ENCODE measurements at regions not wholly inside any gene's neighbourhood (a gene's known extent, or its start where the extent isn't known, plus 50 kb on each side); places are given as distances from the start of the nearest gene placed in this dataset.

DNA sequence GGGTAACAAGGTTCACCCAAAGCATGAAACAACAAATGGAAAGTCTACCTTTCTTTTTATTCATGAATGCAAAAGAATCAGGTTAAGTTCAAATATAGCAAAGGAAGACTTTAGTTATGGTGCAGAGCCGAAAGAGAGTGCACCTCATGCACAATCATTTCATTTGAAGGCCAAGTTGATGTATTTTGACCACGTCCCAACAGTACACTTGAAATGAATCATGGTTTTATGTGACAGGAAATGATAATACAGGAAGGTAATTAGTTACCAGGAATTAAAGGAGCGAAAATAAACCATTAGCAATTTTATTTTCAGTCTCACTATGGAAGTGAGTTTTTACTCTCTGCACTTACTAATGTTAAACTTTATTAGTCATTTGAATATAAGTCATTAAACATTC lies 281.2 kb upstream of the DIAPH2 start:
- Mint-ChIP-seq H3K36me3 (ENCODE audit: low read depth) (no peaks in the 10 kb centered on the region), H3K4me1 (no peaks in the 10 kb centered on the region)

DNA sequence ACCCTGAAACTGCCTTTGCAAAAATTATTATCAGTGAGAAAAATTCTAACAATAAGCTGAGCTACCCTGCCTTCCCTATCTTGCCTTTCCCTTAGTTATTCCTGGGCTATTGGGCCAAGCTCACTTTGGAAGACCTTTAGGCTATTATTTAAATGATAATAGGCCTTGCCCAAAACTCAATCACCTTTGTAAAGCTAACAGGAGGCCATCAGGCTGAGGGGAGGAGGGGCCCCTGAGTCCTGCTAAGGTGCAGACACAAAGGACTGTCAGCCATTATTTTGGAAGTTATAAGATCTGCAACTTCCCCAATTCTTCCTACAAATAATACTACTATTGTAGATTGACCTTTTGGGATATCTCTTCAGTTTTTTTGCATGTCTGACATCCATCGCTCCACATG lies 278.8 kb upstream of the DIAPH2 start:
- CTCF ChIA-PET = no interaction called here
- Mint-ChIP-seq H3K9me3 (no peaks in the 10 kb centered on the region), H3K27ac (no peak overlapping the region), H3K36me3 (ENCODE audit: low read depth) (no peaks in the 10 kb centered on the region), H3K4me3 (no peak overlapping the region), H3K27me3 (no peaks in the 10 kb centered on the region), H3K4me1 (no peaks in the 10 kb centered on the region)
- POLR2A ChIA-PET = no interaction called here
- no peak for DNase-seq

More for the DNA sequence above, 281.2 kb upstream of the DIAPH2 start:
- H3K27ac Mint-ChIP-seq = no peak overlapping the region
- ChIA-PET CTCF (no interaction called here), POLR2A (interaction anchor here (0.9 kb wide), 1 partner anchor 14 kb away, joined by 3 read pairs; no protein-coding TSS in a partner anchor)
- H3K4me3 Mint-ChIP-seq = no peak overlapping the region
- H3K9me3 Mint-ChIP-seq = no peaks in the 10 kb centered on the region
- H3K27me3 Mint-ChIP-seq = no peaks in the 10 kb centered on the region
- DNase-seq = no peak

DNA sequence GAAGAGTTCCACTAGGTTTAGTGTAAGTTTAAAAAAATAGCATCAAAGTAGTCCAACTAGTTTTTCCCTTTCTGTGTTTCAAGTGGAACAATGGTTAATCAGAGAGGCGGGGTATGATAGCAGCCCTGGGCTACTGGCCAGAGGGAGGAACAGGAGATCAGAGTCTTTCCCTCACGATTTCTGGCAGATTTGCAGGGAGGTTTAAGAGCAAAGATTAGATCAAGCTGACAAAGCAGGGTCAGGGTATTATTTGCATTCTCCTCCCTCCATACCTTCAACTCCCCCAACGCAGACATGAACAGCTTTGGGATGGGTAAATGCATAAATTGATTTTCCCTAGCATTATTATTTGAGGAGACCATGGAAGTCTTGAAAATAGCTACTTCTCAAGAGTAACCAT lies 277.6 kb upstream of the DIAPH2 start:
- Mint-ChIP-seq H3K27ac (no peak overlapping the region), H3K4me1 (no peaks in the 10 kb centered on the region), H3K4me3 (no peak overlapping the region), H3K9me3 (no peaks in the 10 kb centered on the region), H3K36me3 (ENCODE audit: low read depth) (no peaks in the 10 kb centered on the region), H3K27me3 (no peaks in the 10 kb centered on the region)
- DNase-seq = no peak
- ChIA-PET POLR2A (no interaction called here), CTCF (no interaction called here)

DNA sequence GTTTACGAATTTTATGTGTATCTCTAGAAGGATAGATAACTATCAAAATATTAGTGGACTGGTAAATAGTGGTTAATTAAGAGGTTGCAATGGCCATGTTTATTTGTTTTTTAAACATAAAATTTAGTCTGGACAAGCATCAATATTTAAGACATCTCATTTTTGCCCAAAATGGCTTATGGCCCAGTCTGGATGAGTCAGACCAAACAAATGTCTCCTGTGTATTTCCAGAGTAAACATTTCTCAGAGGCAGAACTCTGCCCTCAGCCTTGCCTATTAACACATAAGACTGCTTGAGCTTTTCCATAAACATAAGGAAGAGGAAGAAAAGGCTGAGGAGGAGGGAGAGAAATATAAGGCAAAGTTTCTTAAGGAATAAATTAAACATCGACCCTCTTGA lies 277.1 kb upstream of the DIAPH2 start:
- Mint-ChIP-seq H3K27ac (no peak overlapping the region), H3K4me1 (no peaks in the 10 kb centered on the region), H3K36me3 (ENCODE audit: low read depth) (no peaks in the 10 kb centered on the region), H3K4me3 (no peak overlapping the region), H3K9me3 (no peaks in the 10 kb centered on the region), H3K27me3 (no peaks in the 10 kb centered on the region)
- POLR2A ChIA-PET = no interaction called here
- no peak for DNase-seq
- CTCF ChIA-PET = no interaction called here

DNA sequence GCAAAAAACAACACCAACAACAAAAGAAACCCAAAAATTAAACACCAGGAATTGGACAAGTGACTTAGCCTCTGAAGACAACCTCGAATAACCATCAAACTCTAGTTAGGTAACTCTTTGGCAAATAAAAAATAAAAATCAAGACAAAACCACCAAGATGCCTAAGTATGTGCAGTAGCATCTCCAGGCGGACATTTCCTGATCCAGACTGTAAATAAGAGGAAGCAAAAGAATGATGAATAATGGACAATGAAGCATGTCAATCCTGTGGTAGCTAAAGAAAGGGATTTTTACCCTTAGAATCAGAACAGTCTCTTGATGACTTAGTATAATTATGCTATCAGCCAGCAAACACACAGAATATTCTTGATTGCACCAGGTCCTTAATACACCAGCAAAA lies 276.7 kb upstream of the DIAPH2 start:
- DNase-seq = no peak
- no peaks in the 10 kb centered on the region for H3K4me1 Mint-ChIP-seq
- ChIA-PET POLR2A (no interaction called here), CTCF (no interaction called here)
- no peaks in the 10 kb centered on the region for H3K9me3 Mint-ChIP-seq
- H3K36me3 Mint-ChIP-seq (ENCODE audit: low read depth) = no peaks in the 10 kb centered on the region
- no peak overlapping the region for H3K4me3 Mint-ChIP-seq
- no peaks in the 10 kb centered on the region for H3K27me3 Mint-ChIP-seq
- no peak overlapping the region for H3K27ac Mint-ChIP-seq

- ChIA-PET POLR2A (no interaction called here), CTCF (no interaction called here)
- H3K4me3 Mint-ChIP-seq = no peak overlapping the region
- no peak overlapping the region for H3K27ac Mint-ChIP-seq
- H3K27me3 Mint-ChIP-seq = no peaks in the 10 kb centered on the region
- H3K36me3 Mint-ChIP-seq (ENCODE audit: low read depth) = no peaks in the 10 kb centered on the region
- no peaks in the 10 kb centered on the region for H3K9me3 Mint-ChIP-seq
- no peaks in the 10 kb centered on the region for H3K4me1 Mint-ChIP-seq
- no peak for DNase-seq
Observed at GRCh38 chrX:96410927-96411326, 273.7 kb upstream of the DIAPH2 start.

- no peaks in the 10 kb centered on the region for H3K4me1 Mint-ChIP-seq
- no peaks in the 10 kb centered on the region for H3K27me3 Mint-ChIP-seq
- no peaks in the 10 kb centered on the region for H3K36me3 Mint-ChIP-seq (ENCODE audit: low read depth)
- H3K9me3 Mint-ChIP-seq = no peaks in the 10 kb centered on the region
- no peak overlapping the region for H3K4me3 Mint-ChIP-seq
- DNase-seq = no peak
- no peak overlapping the region for H3K27ac Mint-ChIP-seq
- POLR2A ChIA-PET = no interaction called here
- CTCF ChIA-PET = no interaction called here
Observed at GRCh38 chrX:96417695-96418094, 266.9 kb upstream of the DIAPH2 start.

DNA sequence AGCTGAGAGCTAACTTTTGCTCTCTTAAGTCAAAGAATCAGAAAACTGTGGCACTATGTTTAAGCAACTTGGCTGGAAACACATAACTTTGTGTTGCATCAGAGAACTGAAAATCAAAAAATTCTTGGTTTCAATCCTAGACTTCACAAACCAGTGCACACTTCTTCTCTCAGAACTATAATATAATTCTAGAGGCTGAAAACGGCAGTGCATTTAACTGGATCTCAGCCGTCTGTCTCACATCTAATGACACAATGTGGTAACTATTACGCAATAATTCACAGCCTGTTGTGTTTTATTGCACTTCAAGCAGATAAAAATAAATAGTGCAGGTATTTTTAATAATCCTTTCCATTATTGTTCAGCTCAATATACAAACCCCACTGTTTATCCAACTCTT lies 260.6 kb upstream of the DIAPH2 start:
- Mint-ChIP-seq H3K4me3 (no peak overlapping the region), H3K4me1 (no peaks in the 10 kb centered on the region), H3K36me3 (ENCODE audit: low read depth) (no peaks in the 10 kb centered on the region), H3K27me3 (no peaks in the 10 kb centered on the region), H3K27ac (no peak overlapping the region), H3K9me3 (no peaks in the 10 kb centered on the region)
- POLR2A ChIA-PET = no interaction called here
- DNase-seq = no peak
- CTCF ChIA-PET = no interaction called here

DNA sequence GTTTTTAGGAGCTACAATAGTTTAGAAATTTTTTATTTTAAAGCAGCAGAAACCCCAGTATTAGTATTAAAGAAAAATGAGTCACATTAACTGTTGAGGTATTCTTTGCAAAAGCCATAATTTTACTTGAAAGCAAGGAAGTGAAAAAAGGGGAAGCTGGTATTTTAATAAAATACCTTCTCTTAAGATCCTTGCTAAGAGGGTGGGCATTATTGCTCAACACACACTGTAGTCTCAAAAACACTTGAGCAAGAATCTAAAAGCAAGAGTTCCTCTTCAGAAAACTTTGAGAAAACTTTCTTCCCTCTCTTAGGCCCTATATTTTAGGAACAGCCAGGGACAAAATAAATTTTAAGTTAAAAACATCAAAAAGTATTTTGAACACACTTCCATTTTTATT lies 259.4 kb upstream of the DIAPH2 start:
- no peaks in the 10 kb centered on the region for H3K27me3 Mint-ChIP-seq
- DNase-seq = no peak
- ChIA-PET CTCF (no interaction called here), POLR2A (no interaction called here)
- no peaks in the 10 kb centered on the region for H3K9me3 Mint-ChIP-seq
- no peak overlapping the region for H3K4me3 Mint-ChIP-seq
- no peaks in the 10 kb centered on the region for H3K4me1 Mint-ChIP-seq
- no peak overlapping the region for H3K27ac Mint-ChIP-seq
- H3K36me3 Mint-ChIP-seq (ENCODE audit: low read depth) = no peaks in the 10 kb centered on the region

DNA sequence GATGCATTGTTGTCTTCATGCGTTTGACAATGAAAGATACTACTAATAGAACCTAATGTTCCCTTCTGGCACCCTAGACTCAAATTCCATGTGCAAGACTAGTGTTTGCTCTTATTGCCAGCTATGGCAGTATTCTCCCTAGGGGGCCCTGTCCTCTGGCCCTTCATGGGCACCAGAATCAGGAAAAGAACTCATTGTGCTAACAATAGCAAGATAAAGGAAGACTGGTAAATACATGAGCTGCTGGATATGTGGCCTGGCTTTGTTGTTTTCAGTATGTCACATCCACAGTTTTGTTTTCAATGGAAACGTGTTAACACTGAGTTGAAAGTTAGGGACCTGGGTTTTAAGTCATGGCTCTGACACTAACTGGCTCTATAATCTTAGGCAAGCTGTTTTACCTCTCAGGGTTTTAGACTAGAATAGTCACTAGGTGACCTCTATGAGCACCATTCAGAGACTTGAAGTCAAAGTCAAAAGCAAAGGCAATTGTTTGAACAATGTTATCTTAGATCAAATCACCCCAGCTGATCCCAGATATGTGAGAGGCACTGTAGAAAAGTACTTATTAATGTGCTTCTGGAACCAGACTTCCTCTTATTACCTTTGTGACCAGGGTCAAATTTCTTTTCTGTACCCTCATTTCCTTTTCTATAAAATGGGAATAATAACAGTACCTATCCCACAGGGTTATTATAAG lies 253.7 kb upstream of the DIAPH2 start:
- Mint-ChIP-seq H3K9me3 (no peaks in the 10 kb centered on the region), H3K4me1 (no peaks in the 10 kb centered on the region), H3K27ac (no peak overlapping the region), H3K27me3 (no peaks in the 10 kb centered on the region), H3K36me3 (ENCODE audit: low read depth) (no peaks in the 10 kb centered on the region), H3K4me3 (no peak overlapping the region)
- ChIA-PET POLR2A (no interaction called here), CTCF (no interaction called here)
- DNase-seq = no peak

DNA sequence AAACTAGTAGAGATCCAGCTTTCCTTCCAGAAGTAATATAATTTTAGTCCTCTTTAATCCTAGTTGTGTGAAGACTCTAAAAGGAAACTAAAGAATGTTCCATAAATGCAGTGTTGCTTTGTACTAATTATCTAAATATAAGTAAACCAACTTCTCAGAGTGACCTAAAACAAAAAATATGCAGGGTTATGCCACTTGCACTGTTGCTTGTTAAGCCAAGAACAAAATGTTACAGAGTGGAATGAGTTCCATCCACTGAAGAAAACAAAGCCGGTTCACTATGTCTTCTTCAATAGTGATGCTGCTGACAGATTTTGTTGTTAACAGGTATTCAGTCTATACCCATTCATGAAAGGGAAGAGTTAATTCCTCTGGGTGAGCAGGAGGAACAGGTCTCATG lies 252.0 kb upstream of the DIAPH2 start:
- no peaks in the 10 kb centered on the region for H3K27me3 Mint-ChIP-seq
- CTCF ChIA-PET = no interaction called here
- no peaks in the 10 kb centered on the region for H3K36me3 Mint-ChIP-seq (ENCODE audit: low read depth)
- POLR2A ChIA-PET = no interaction called here
- no peak overlapping the region for H3K27ac Mint-ChIP-seq
- H3K4me1 Mint-ChIP-seq = no peaks in the 10 kb centered on the region
- no peaks in the 10 kb centered on the region for H3K9me3 Mint-ChIP-seq
- H3K4me3 Mint-ChIP-seq = no peak overlapping the region
- DNase-seq = no peak

- ChIA-PET POLR2A (no interaction called here), CTCF (no interaction called here)
- no peaks in the 10 kb centered on the region for H3K9me3 Mint-ChIP-seq
- no peak overlapping the region for H3K27ac Mint-ChIP-seq
- DNase-seq = no peak
- no peaks in the 10 kb centered on the region for H3K4me1 Mint-ChIP-seq
- H3K27me3 Mint-ChIP-seq = no peaks in the 10 kb centered on the region
- H3K4me3 Mint-ChIP-seq = no peak overlapping the region
- H3K36me3 Mint-ChIP-seq (ENCODE audit: low read depth) = no peaks in the 10 kb centered on the region
Observed at GRCh38 chrX:96433409-96434077, 251.1 kb upstream of the DIAPH2 start.

DNA sequence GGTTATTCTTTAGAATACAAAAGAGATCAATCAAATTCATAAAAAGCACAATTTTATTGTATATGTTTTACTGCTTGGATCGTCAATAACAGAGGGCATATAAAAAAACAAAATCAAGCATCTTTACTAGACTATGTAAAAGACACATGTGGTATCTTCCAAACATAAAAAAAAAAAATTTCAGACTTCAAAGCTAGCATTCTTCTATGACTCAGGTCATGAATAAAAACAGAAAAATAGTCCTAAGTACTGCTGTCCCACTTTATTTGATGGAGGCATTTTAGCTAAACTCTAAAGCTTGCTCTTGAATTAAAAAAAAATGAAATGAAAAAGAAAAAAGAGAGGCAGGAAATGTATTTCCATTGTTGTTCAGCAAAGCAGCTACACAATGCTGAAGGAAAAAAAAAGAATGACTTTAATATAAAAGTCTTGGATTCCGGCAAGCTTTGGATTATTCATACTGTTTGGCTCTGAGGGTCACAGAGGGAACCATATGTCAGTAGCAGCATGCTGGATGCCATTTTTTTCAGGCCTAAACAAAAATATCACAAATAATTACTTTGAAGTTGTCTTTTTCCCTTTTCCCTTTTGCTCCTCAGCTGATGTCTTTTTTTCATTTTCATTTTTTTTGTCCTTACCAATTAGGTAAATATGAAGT lies 249.1 kb upstream of the DIAPH2 start:
- DNase-seq = no peak
- no peaks in the 10 kb centered on the region for H3K9me3 Mint-ChIP-seq
- POLR2A ChIA-PET = no interaction called here
- CTCF ChIA-PET = no interaction called here
- no peak overlapping the region for H3K4me3 Mint-ChIP-seq
- no peaks in the 10 kb centered on the region for H3K27me3 Mint-ChIP-seq
- no peaks in the 10 kb centered on the region for H3K4me1 Mint-ChIP-seq
- H3K36me3 Mint-ChIP-seq (ENCODE audit: low read depth) = no peaks in the 10 kb centered on the region
- no peak overlapping the region for H3K27ac Mint-ChIP-seq

DNA sequence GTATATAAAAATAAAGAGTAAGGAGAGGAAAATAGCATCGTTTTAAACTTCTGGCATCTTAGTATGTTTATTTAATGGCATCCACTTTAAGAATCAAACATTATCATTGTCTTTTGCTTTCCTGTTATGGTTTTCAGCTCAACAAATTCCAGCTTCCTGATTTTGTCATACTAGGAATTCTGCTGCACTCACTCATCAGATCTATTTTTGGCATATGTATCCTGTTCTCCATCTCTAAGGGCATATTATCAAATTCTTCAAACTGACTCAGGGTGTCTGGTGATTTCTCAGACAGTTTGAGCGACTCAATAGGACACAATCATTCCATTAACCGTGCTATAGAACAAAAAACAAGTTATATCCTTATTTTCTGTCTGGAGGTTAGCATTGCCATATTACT lies 248.5 kb upstream of the DIAPH2 start:
- Mint-ChIP-seq H3K27me3 (no peaks in the 10 kb centered on the region), H3K9me3 (no peaks in the 10 kb centered on the region), H3K4me1 (no peaks in the 10 kb centered on the region), H3K36me3 (ENCODE audit: low read depth) (no peaks in the 10 kb centered on the region), H3K27ac (no peak overlapping the region), H3K4me3 (no peak overlapping the region)
- ChIA-PET POLR2A (no interaction called here), CTCF (no interaction called here)
- no peak for DNase-seq

Data from activated CD4-positive, alpha-beta memory T cell treated with anti-CD3 and anti-CD28 coated beads, Interleukin-2, amount 10 ng/mL, durations not matched to agents 7 days and 5 days (primary cell).